Transverse colon (tissue), 4 donors: ENCODE measurements at regions not wholly inside any gene's neighbourhood (a gene's known extent, or its start where the extent isn't known, plus 50 kb on each side); places are given as distances from the start of the nearest gene placed in this dataset.

Source experiments
- EP300 ChIP-seq: sonication (generic); formaldehyde crosslinking; IDR thresholded peaks from one replicate; pipeline ENCODE4 v1.6.1; 2017; ENCODE audit warnings: antibody characterized with exemption, low read depth
- POLR2AphosphoS5 ChIP-seq, 3 donors: sonication (generic); formaldehyde crosslinking; IDR thresholded peaks; one replicate each; pipeline ENCODE4 v1.6.1; 2016; ENCODE audit warnings: antibody characterized with exemption in 3 of 3
- TF ChIP-seq, protein P1 (sequence below), 5 experiments: fragments of 200-600 bp in 3 of 5; fragments of 450-650 bp in 2 of 5; sonication (generic) in 3 of 5; IDR thresholded peaks; 1 replicate in 2 of 5; 2 replicates in 3 of 5; pipeline ENCODE4 v1.5.1; 2016 to 2017; ENCODE audit warnings: antibody characterized with exemption in 5 of 5, inconsistent platforms in 3 of 5, mild to moderate bottlenecking in 2 of 5, moderate library complexity in 1 of 5

DNA sequence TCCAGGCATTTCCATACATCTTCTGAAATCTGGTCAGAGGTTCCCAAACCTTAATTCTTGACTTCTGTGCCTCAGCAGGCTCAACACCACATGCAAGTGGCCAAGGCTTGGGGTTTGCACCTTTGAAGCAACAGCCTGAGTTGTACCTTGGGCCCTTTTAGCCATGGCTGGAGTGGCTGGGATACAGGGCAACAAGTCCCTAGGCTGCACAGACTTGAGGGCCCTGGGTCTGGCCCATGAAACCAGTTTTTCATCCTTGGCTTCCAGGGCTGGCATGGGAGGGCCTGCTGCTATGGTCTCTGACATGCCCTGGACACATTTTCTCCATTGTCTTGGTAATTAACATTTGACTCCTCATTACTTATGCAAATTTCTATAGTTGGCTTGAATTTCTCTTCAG lies 988.8 kb upstream of the CNTNAP5 start:
- no peak for TF ChIP-seq POLR2AphosphoS5 (IDR thresholded peaks at IDR 0.05)
- TF ChIP-seq, protein P1, sequence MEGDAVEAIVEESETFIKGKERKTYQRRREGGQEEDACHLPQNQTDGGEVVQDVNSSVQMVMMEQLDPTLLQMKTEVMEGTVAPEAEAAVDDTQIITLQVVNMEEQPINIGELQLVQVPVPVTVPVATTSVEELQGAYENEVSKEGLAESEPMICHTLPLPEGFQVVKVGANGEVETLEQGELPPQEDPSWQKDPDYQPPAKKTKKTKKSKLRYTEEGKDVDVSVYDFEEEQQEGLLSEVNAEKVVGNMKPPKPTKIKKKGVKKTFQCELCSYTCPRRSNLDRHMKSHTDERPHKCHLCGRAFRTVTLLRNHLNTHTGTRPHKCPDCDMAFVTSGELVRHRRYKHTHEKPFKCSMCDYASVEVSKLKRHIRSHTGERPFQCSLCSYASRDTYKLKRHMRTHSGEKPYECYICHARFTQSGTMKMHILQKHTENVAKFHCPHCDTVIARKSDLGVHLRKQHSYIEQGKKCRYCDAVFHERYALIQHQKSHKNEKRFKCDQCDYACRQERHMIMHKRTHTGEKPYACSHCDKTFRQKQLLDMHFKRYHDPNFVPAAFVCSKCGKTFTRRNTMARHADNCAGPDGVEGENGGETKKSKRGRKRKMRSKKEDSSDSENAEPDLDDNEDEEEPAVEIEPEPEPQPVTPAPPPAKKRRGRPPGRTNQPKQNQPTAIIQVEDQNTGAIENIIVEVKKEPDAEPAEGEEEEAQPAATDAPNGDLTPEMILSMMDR (IDR thresholded peaks at IDR 0.05) = no peak
- TF ChIP-seq EP300 = no peak
